GM03348 (cell line): ENCODE measurements at regions not wholly inside any gene's neighbourhood (a gene's known extent, or its start where the extent isn't known, plus 50 kb on each side); places are given as distances from the start of the nearest gene placed in this dataset.

Experiments used
- DNase-seq: peaks from one replicate; pipeline ENCODE4 v3.0.0; 2012; ENCODE audit warnings: low spot score

DNA sequence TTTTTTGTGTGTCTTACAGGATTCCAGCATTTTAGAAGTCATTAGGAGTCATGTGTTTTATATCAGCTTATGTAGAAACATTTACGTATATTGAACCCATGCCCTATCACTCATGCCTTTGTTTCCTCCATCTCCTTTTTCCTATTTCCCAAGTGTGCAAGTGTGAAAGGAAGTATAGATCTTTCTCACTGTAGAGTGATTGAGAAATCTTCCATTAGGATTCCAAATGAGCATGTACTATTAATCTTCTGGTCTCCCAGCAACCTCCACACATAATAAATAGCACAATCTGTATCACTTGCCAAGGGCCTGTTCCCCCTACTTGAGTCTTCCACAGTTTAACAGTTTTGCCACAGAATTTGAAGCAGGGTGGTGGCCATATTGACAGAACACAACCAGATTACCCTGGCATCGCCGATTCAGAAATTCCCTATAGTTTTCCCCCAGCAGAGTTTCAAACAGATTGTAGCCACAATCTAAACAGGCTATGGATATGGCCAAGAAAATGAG is 1052.8 kb downstream of the TTLL7 start:
- no peak for DNase-seq

DNA sequence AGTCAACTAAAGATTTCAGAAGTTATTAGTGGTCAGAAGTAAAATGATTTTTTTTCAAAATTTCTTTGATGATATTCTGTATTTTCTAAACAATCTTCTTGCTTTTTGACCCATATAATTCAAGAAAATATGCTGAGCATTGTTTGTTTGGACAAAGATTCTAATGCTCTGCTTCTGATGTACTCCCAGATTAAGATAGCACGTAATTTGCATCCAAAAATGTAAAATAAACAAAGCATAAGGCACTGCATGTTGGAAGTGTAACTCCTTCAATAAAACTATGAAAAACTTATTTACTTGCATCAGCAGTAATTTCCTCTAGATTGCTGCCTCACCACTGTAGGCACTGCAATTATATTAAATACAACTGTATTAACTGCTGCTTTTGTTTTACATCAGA is 1054.1 kb downstream of the TTLL7 start:
- DNase-seq: no peak

DNA sequence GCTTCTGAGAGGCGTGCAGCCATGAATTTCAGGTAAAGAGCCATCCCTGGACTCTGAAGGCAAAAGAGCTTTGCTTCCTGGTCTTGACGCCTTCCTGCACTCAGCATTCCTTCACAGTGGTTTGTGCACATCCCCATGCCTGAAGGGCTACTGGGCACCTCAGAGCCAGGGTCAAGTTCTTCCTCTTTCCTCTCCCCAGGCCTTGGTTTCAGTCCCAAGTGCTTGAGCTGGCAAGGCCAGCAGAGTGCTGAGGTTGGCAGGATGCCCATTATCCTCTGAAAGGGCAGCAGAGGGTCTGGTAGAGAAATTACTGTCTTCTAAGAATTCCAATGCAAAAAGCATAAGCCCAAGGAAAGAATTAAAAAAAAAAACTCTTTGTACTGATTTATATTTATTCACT is 1064.9 kb downstream of the TTLL7 start:
- no peak for DNase-seq

DNA sequence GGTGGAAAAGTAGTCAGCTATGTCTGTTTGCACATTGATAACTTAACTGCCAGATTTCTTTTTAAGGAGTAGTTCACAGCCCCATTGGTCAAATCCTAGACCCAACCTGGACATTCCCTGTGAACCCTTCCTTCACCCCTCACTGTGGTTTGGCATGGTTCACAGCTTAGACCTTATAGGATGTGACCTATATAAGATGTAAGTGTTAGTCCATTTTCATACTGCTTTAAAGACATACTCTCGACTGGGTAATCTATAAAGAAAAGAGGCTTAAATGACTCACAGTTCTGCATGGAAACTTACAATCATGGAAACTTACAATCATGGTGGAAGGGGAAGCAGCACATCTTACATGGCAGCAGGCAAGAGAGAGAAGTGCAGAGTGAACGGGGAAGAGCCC is 1066.2 kb downstream of the TTLL7 start:
- DNase-seq: no peak

DNA sequence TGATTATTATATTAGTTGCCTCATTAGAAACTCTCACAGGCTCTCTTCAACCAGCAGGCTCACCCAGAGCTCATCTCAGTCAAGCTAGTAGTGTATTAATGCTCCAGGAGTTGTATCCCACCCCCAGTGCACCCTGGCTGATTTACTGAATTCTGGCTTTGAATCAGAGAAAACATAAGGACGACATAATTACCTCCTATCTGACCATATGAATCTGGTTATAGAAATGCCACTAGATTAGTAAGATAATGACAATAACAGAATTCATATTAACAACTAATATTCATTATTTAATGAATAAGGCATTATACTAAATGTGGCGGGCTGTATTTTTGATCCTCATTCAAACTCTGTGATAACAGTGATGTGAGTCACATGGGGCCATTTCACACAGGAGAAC is 1066.7 kb downstream of the TTLL7 start:
- DNase-seq: no peak

DNA sequence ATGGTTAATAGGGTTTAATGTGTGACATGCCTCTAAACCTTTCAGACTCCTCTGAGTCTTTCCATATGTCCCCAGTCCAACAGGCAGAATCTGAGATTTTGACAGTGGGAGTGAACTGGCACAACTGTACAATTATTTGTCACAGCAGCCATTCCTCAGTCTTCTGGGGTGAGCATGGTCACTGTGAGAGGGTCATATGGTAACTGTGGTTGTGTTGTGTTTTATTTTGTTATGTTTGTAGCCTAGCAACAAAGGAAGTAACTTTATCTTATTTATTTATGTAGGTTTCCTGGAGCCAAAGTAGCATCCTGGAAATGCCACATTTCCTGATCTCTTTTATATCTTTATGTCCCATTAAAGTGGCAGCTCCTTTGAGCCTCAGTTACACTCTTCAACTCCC is 1067.9 kb downstream of the TTLL7 start:
- no peak for DNase-seq

DNA sequence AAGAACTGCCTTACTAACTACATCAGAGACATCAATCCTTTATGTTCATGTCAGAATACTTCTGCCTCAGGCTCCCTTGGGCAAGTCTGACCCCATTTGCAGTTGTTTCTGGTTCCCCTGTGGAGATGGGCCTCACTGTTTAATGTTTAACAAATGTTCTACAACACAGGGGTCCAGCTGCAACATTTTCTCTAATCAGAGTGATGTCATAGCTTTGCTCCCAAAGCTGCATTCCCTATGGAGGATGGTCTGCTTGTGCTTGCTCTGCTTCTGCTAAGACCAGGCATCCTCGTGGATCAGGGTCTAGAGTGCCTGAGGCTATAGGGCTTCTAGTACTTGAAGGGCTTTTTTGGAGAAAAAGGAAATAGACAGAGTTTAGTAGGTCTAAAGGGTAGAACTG is 1071.2 kb downstream of the TTLL7 start:
- no peak for DNase-seq

DNA sequence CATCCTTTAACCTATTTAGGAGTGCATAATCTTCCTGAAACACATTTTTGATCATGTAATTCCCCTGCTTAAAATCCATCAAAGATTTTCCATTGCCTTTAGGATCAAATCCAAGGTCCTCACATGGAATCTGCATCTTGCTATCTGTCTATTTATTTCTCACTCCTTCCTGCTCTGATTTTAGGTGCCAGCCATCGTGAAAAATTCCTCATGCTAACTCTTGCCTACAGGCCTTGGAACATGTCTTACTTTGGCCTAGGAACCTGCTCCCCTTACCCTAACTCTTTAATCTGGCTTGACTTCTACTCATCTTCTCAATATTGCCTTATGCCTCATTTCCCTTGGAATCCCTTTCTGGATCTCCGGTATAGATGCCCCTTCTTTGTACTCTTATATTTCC is 1074.3 kb downstream of the TTLL7 start:
- DNase-seq: no peak

DNA sequence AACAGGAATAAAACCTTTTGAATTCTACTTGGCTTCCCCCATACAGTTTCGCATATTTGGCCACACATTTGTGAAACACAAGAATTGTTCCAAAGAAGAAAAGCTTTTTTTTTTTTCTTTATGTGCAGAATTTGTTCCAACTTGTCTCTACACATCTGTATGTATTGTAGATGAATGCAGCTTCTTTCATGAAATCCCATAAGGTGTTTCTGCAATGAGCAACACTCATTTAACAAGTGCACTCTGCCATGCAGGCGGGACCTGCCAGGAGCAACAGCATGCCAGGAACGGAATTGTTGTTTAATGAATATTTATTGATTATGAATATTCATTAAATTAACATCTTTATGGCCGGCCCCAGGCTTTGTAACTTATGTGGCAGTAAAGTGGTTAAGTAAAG is 1075.0 kb downstream of the TTLL7 start:
- no peak for DNase-seq

DNA sequence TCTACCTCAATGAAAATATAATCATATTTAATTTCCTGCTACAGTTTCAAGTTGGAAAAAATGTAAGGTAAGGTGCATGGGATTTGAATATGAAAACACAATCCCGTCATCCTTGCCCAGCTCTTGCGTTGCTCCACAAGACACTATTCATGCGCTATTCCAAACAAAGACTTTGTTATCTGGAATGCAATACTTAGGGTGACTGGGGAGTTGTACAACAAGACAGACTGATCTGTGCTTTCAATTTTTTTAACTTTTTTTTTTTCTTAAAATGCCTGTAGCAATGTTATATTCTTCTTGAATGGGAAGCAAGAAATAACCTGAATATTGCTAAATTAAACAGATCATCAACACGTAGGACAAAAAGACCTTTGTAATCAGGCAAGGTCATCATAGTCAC is 1077.2 kb downstream of the TTLL7 start:
- no peak for DNase-seq

DNA sequence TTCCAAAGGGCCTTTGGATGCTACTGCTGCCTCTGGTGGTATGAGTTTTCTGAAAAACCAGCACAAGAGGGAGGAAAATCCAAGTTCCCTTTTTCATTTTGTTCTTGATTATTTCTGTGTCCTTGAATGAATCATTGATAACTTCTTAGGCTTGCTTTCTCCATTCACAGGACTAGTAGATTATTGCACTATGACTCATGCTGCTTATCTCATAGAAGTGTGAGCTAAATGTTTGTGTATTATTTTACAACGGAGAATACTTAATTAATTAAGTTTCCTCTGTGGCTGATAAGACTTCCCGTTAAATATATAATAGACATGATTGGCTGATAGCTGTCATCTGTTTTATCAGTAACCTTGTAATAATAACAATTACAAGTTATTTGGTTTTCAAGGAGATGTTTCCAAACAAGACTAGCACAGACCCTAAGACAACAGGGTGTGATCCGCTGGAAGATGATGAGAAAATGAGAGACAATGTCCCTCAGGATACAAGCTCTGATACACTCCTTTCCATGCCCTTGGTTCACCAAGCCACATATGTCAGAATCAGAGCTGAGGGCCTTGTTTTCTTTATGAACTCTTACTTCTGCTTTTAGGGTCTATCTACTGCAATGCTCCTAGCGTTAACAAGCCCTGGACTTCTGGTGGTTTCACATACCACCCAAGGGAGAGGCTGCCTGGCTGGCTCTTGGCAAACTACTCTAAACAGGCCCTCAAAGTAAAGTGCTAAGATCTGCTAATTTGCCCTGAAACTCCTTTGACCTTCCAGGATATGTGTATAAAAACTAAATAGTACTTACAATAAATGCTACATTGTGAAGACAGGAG is 1078.3 kb downstream of the TTLL7 start:
- DNase-seq: no peak

DNA sequence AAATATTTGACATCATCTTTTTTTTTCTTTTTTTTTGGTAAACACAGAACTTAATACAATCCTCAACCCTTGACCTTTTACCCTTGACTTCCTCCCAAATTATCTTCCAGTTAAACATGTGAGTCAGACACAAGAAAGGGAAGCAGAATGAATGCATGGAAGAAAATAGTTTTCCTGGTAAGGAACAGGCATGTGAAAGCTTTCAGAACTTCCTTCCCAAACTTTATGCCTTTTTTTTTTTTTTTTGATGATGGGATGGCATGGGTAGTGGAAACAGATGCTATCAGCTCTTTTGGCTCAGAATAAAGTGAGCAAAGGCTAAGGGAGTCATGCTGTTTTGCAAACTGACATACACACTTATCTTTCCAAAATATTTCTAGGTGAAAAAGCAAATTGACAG is 1079.1 kb downstream of the TTLL7 start:
- no peak for DNase-seq

DNA sequence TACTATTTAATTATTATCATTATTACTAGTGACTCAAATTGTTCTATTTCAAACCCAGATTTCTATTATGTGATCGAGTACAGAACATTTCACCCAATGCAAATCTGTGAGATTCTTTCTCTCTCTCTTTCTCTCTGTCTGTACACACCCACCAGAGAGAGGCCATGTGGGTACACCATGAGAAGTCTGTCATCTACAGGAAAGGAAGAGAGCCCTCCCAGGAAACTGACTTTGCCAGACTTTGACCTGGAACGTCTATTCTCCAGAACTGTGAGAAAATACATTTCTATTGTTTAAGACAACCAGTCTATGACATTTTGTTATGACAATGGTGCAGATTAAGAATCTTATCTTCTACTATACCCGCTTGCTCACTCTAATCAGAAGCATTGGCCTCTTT is 1091.6 kb downstream of the TTLL7 start:
- no peak for DNase-seq

DNA sequence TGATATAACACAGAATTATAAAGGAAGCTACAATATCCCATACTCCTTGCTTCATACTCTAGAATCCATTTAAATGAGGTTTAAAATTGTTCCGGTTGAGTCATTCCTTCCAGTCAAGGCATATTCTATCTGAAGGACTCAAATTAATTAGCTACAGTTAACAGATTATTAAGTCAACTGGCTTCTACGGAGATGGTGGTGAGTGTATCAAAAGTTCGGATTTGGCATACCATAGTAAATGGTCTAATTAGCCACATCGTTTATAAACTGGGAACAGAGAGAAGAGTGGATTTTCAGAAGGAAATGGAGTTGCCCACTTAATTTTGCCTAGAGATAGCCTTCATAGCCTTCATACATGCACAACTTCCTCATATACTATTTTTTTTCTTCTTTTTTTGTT is 1095.3 kb downstream of the TTLL7 start:
- no peak for DNase-seq

DNA sequence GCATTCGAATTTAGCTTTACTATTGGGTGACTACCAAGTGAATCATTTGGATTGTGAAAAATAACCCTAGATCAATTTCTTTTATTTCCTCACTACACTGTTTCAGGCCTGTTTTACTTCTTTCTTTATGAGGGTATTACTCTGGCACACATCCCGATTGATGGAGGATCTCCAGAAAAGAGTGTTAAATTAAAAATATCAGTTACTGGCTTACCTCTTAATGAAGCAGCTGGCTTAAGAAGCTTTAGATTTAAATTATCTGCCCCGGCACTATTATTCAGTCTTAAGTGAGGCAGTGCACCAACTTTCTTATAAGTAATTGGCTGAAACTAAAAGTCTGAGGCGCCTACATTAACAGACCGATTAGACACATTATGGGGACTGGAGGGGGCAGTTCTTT is 1097.4 kb downstream of the TTLL7 start:
- no peak for DNase-seq

DNA sequence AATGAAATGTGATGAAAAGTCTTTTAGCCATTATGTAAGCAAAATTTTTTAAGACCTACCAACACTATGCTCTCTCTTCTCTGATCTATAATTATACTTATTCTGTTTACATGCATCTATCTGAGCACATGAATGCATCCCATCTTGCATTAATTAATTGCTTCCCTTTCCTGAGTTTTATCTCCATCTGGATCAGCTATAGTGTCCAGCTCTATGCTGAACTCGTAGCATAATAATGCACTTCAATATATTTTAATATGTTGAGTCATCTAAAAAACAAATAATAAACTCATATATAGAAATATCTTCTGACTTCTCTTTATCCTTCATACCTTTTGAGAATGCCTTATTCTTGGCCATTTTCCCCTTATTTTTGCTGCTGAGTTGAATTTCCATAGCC is 1097.8 kb downstream of the TTLL7 start:
- no peak for DNase-seq

DNA sequence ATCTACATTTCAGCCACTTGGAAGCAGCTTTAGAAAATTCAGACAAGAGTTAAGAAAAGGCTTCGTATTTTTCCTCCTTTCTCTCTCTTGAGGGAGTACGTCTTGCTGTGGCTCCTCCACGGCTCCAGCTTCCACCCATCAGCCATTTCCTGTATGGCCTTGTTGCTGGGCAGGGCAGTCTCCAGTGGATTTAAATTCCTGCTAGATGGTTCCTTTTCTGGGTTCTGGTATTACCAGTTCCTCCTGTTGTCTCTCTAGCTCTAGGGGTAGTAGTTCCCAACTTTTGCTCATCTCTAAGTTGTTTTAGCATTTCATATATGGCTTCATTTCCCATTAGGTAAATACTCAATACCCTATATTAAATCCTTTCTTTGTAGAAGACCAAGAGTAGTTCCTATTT is 1098.3 kb downstream of the ADGRL2 start:
- no peak for DNase-seq

DNA sequence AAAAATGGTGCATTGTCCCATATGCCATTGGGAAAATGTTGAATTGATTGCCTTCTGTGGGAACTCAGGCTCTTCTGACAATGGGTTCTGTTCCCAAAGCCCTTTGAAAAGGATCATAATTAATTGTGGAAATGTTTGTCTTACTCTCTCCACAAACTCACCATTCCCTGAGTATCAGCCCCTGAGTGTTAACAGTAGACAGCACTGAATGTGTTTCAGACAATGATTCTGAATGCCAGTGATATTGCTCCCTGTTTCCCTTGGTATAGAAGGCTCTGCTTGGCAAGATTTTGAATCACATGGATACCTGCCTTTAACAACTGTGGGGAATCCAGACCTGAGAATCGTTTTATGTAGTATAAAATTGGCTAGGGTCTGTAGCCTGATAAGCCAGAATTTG is 1096.8 kb downstream of the ADGRL2 start:
- DNase-seq: no peak

DNA sequence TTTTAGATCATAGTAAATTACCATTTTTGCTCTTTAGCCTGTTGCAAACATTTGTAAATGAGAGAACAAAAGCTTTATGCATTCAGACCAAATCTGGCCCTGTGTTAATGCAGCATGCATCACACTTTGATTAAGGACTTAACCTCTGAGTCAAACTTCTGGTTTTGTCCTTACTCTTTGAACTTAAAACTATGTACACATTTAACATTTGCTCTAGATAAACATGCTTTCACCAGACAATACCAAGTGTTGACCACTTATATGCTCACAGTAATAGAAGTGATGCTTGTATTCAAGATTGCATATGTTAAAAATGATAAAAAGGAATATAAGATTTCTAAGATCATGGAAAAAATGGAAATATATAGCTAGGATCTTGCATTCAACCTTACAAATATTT is 1095.3 kb downstream of the ADGRL2 start:
- no peak for DNase-seq

DNA sequence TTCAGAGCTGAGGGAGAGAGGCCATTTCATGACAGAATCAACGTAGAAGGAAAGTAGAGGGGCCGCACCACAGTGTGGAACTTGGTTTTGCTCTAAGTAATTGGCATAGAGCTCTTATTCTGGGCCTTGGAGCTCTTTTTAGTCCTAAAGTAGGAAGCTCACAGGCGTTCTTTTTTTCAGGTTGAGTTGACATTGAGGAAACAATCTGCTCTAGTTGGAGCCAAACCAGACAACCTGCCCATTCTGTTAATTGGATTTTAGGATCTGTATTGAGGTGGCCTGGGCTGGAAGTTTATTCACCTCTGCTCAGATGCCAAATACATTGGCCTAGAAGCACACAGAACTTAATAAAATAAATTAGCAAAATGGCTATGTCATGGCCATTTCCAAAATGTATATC is 1093.9 kb downstream of the ADGRL2 start:
- DNase-seq: no peak

DNA sequence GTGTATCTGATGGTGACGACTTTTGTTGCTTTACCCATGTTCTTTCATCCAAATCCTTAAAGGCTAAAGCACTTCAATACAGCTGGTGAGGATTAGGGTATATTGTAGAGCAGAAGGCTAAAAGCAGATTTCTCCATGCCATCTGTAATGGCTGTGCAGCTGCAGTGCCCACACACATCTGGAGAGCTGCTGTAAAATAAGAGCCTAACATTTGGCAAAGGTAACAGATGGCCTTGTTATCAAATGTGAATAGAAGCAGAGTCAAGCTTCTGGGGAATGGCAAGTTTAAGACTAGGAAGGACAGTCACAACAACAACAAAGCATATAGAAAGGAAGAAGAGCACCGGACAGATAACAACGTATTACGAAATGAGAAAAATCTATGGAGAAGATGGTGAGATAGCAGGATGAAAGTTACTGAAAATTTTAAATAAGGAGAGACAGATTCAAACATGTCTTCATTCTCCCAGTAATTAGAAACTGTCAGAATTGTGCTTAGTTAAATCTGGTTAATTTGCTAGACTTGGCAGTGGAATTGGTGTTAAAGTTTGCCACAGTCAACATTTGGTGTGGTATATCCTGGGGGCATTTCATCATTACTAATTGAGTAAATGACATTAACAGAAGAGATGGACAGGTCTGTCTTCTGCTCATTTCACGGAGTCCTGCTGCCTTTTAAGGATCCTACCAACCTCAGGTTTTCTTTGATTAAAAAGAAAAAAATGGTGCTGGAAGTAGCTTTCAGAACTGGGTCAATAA is 1093.2 kb downstream of the ADGRL2 start:
- no peak for DNase-seq

DNA sequence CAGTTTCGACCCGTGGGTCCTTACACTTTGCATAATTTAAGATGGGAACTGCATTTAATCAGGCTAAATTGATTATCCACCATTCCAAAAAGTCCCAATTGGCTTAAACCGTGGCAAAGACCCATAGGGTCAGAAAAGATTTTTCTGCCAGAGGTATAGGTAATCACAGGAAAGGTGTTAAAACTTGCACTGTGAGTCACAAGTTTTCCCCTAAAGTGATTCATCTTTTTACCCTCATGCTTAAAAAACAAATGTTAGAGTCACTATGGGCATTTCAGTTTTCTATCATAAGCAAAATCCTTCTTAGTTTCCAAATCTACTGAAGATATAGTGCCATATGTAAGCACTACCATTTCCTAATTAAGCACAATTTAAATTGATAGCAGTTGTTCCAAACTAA is 1079.8 kb downstream of the ADGRL2 start:
- DNase-seq: no peak

DNA sequence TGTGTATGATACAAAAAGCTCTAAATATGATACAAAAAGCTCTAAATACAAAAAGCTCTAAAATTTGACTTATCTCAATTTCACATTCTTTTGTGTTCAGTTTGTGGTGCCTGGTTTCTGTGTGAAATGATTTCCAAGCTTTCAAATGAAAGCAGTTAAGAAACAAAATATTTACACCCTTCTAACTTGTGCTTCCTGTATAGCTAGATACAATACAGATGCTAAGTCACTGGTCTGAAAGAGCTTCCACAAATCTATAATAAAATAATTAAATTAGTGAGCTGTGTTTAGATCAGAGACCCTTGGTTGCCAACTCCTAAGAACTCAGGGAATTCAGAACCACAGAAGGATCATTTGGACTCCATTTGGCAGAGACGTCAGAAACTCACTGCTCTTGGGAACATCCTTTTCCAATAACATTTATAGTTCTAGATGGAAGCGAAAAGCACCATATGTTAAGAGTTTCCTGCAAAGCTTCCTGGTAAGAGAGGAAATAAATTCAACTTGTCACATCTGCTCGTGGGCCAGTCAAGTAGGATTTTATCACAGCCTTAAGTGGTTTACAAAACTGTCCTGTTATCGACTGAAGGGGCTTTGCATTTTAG is 1079.1 kb downstream of the ADGRL2 start:
- no peak for DNase-seq
